ENCODE measurements at regions not wholly inside any gene's neighbourhood (a gene's known extent, or its start where the extent isn't known, plus 50 kb on each side); places are given as distances from the start of the nearest gene placed in this dataset.
"Not testable (repeated sequence)": the region's sequence is repeated elsewhere in the genome, so short reads cannot be mapped to it uniquely, and the experiment has no call there.

- no peak for DNase-seq (ENCODE audit: low read depth in 4 of 4, low spot score in 3 of 4)
Measured at GRCh38 chr1:72466376-72466775, 184.0 kb upstream of the NEGR1 start.

GRCh38 chr1:72462186-72462905 is 180.0 kb upstream of the NEGR1 start:
- DNase-seq (ENCODE audit: low read depth in 4 of 4, low spot score in 3 of 4) = peak in 2 of 4 donors; percentile 2 to 4

DNA sequence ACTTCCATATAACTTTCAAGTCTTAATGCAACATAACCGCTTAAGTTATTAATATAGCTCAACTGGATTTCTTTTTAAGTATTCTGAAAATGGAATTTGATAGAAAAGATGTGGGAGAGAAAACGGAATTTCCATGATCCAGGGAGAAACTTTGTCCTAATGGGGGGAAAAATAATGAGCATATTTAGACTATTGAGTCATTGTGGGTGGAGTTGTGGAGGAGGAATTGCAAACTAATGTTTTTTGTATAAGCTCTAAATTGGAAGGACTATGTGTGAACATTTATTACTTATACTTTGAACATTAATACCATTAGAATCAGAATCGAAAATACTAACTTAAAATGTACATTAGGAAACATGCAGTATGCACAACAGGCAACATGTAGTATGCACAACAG is 159.9 kb upstream of the NEGR1 start:
- DNase-seq (ENCODE audit: low read depth in 4 of 4, low spot score in 3 of 4) = no peak

GRCh38 chr1:72439036-72439435 is 156.7 kb upstream of the NEGR1 start:
- no peak for DNase-seq (ENCODE audit: low read depth in 4 of 4, low spot score in 3 of 4)

- DNase-seq (ENCODE audit: low read depth in 4 of 4, low spot score in 3 of 4) = no peak
Measured at GRCh38 chr1:72438270-72438669, 155.9 kb upstream of the NEGR1 start.

- no peak for DNase-seq (ENCODE audit: low read depth in 4 of 4, low spot score in 3 of 4)
Measured at GRCh38 chr1:72435025-72435424, 152.7 kb upstream of the NEGR1 start.

- DNase-seq (ENCODE audit: low read depth in 4 of 4, low spot score in 3 of 4) = no peak
Measured at GRCh38 chr1:72434070-72434469, 151.7 kb upstream of the NEGR1 start.

DNA sequence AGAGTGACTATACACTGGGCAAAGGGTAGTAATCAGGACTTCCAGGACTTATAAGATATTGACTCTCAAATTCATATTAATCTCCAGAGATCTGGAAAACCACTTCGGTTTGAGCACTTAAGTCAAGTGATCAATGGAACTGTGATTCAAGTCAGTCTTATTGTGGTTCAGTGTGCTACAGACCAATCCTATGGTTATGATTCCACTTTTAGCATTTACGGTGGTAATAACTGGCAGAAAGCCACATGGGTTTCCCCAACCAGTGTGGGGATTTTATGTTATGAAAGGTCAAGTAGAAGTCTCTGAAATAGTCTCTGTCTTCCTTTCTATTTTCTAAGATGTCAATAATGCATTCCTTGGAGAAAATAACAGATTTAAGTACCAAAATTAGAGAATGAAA is 151.3 kb upstream of the NEGR1 start:
- no peak for DNase-seq (ENCODE audit: low read depth in 4 of 4, low spot score in 3 of 4)

GRCh38 chr1:72432645-72433267 is 150.4 kb upstream of the NEGR1 start:
- no peak for DNase-seq (ENCODE audit: low read depth in 4 of 4, low spot score in 3 of 4)

DNA sequence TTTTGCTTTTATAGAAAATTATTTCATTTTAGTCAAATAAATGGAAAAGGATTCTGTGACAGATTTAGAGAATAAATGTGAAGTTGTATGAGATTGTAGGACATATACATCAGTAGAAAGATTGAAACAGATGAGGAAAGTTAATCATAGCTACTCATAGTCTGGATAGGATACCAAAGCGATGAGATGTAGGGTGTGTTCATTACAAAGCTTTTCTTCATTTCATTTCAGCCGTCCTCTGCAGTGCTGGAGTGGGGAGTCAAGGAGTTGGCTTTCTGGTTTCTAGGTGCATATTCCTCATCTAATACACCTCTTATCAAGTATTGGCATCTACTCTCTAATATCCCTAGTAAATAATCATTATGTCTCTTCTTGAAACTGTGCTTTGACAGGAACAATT is 149.5 kb upstream of the NEGR1 start:
- no peak for DNase-seq (ENCODE audit: low read depth in 4 of 4, low spot score in 3 of 4)

DNA sequence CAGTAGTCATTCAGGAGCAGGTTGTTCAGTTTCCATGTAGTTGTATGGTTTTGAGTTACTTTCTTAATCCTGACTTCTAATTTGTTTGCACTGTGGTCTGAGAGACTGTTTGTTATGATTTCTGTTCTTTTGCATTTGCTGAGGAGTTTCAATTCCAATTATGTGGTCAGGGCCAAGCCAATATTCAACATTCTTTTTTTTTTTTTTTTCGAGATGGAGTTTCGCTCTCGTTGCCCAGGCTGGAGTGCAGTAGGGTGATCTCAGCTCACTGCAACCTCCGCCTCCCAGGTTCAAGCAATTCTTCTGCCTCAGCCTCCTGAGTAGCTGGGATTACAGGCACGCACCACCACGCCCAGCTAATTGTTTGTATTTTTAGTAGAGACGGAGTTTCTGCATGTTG is 145.9 kb upstream of the NEGR1 start:
- not testable (repeated sequence) for DNase-seq (ENCODE audit: low read depth in 4 of 4, low spot score in 3 of 4)

DNA sequence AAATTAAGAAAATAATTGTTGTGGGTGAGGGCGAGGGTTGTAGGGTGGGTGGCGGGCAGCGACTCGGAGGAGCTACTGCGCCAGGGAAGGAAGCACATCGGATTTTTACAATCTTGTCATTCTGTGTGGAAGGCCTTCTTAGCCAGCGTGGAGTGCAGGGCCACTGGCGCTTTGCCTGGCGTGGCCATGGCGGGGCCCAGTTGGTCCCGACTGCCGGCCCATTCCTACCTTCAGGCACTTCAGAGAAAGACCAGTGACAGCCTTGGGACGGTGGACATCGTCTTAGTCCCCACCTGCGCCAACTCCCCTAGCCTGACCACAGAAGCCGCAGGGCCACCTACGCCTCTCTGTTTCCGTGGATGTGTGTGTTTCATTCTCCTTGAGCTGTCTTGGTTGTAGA is 136.9 kb upstream of the NEGR1 start:
- DNase-seq (ENCODE audit: low read depth in 4 of 4, low spot score in 3 of 4) = no peak

- no peak for DNase-seq (ENCODE audit: low read depth in 4 of 4, low spot score in 3 of 4)
Measured at GRCh38 chr1:72412286-72412685, 129.9 kb upstream of the NEGR1 start.

DNA sequence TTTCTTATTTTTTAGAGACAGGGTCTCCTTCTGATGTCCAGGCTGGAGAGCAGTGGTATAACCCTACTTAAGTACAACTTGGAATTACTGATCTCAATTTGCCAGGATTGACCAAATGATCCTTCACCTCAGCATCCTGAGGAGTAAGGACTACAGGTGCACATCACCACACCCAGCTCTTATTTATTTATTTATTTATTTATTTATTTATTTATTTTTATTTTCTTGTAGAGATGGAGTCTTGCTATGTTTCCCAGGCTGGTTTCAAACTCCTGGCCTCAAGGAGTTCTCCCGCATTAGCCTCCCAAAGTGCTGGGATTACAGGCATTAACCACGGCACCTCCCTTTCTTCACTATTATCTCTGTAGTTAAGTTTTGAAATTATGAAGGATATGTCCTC is 117.5 kb upstream of the NEGR1 start:
- DNase-seq (ENCODE audit: low read depth in 4 of 4, low spot score in 3 of 4) = no peak

GRCh38 chr1:72397786-72398185 is 115.4 kb upstream of the NEGR1 start:
- DNase-seq (ENCODE audit: low read depth in 4 of 4, low spot score in 3 of 4) = no peak

DNA sequence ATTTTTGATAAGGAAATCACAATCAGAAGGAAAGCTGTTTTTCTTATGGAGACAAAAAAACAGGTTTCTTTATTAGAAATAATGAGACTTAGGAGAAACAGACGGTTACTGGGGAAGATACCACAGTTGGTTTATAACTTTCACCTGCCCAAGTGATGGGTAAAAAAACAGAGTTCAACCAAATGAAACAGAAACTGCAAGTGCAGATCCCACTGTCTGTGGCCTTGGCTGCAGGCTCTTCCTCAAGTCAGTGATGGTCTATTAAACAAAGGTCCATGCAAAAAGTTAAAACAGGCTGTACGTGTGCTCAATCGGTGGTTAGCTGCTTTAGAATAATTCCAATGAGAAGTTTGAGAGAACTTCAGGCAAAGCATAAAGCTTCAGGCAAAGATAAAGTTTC is 112.1 kb upstream of the NEGR1 start:
- no peak for DNase-seq (ENCODE audit: low read depth in 4 of 4, low spot score in 3 of 4)

DNA sequence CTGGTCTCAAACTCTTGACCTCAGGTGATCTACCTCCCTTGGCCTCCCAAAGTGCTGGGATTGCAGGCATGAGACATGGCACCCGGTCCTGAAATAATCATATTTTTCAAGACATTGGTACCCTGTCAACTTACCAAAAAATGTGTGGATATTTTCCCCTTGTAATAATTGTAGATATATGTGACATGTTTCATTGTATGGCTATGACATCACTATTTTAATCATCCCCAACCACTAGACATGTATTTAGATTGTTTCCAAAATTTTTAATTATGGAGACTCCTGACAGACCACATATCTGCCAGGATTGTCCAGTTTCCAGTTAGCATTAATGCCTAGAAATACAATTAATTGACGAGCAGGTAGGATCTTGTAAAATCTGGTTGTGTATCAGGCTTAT is 96.7 kb upstream of the NEGR1 start:
- DNase-seq (ENCODE audit: low read depth in 4 of 4, low spot score in 3 of 4) = no peak

- no peak for DNase-seq (ENCODE audit: low read depth in 4 of 4, low spot score in 3 of 4)
Measured at GRCh38 chr1:72375226-72375625, 92.9 kb upstream of the NEGR1 start.

DNA sequence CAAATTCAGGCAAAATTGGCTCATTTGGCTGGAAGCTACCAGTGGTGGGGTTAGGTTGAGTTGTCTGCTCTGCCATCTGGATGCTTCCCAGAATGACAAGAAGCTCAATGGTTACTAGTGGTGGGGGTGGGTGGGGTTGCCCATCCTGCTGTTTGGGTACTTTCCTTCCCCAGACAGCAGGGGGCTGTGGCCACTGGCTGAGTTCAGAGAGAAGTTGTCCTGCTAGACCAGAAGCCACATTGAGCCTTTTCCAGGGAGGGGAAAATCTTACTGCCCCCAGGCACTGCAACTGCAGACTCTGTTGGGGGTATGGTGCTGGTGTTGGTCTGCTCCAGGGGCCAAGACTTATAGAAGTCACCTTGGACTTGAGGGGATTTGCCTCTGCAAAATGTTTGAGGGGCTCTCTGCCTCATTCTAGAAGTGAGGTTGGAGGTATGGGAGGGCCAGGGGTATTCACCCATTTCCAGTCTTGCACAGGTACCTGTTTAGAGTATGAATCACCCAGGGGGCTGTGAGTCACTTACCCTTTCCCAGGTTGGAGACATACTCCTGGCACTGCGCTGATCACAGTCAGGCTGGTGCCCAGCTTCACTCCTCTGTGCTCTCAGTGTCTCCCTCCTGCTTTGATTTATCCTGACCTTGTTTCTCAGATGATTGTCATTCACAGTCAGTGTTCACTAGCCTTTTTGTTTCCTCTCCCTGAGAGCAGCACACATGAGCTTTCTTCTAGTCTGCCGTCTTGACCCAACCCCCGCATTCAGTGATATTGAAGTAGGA is 89.1 kb upstream of the NEGR1 start:
- DNase-seq (ENCODE audit: low read depth in 4 of 4, low spot score in 3 of 4) = no peak

- DNase-seq (ENCODE audit: low read depth in 4 of 4, low spot score in 3 of 4) = not testable (repeated sequence)
Measured at GRCh38 chr1:72370836-72371235, 88.5 kb upstream of the NEGR1 start.

GRCh38 chr1:72369069-72369757 is 86.9 kb upstream of the NEGR1 start:
- no peak for DNase-seq (ENCODE audit: low read depth in 4 of 4, low spot score in 3 of 4)
